C1 segment of cervical spinal cord (tissue), 14 donors: ENCODE measurements at regions not wholly inside any gene's neighbourhood (a gene's known extent, or its start where the extent isn't known, plus 50 kb on each side); places are given as distances from the start of the nearest gene placed in this dataset.
"Not testable (repeated sequence)": the region's sequence is repeated elsewhere in the genome, so short reads cannot be mapped to it uniquely, and the experiment has no call there.

Experiments
- DNase-seq, 14 donors: peaks; one replicate each; lab custom pipeline; 2025; lab: John Stamatoyannopoulos, UW

- DNase-seq: no peak
Observed at GRCh38 chr6:155694419-155694790, 238.8 kb upstream of the NOX3 start.

GRCh38 chr6:155693573-155694418 is 238.2 kb upstream of the NOX3 start:
- no peak for DNase-seq

GRCh38 chr6:155690820-155691219 is 235.2 kb upstream of the NOX3 start:
- no peak for DNase-seq

GRCh38 chr6:155687645-155688044 is 232.0 kb upstream of the NOX3 start:
- DNase-seq: no peak

GRCh38 chr6:155684416-155685196 is 229.0 kb upstream of the NOX3 start:
- DNase-seq: no peak

GRCh38 chr6:155678361-155678760 is 222.7 kb upstream of the NOX3 start:
- DNase-seq: no peak

GRCh38 chr6:155676346-155676745 is 220.7 kb upstream of the NOX3 start:
- DNase-seq: no peak

GRCh38 chr6:155670655-155671054 is 215.0 kb upstream of the NOX3 start:
- DNase-seq: no peak

- no peak for DNase-seq
Observed at GRCh38 chr6:155660251-155660977, 204.8 kb upstream of the NOX3 start.

- no peak for DNase-seq
Observed at GRCh38 chr6:155656024-155656423, 200.4 kb upstream of the NOX3 start.

- no peak for DNase-seq
Observed at GRCh38 chr6:155654474-155654873, 198.8 kb upstream of the NOX3 start.

GRCh38 chr6:155648301-155648700 is 192.7 kb upstream of the NOX3 start:
- DNase-seq: no peak

- no peak for DNase-seq
Observed at GRCh38 chr6:155647354-155647753, 191.7 kb upstream of the NOX3 start.

GRCh38 chr6:155646443-155646842 is 190.8 kb upstream of the NOX3 start:
- DNase-seq: no peak

- DNase-seq: no peak
Observed at GRCh38 chr6:155645325-155645724, 189.7 kb upstream of the NOX3 start.

- DNase-seq: no peak
Observed at GRCh38 chr6:155641603-155642002, 186.0 kb upstream of the NOX3 start.

- DNase-seq: no peak
Observed at GRCh38 chr6:155638200-155638599, 182.6 kb upstream of the NOX3 start.

- no peak for DNase-seq
Observed at GRCh38 chr6:155635416-155635815, 179.8 kb upstream of the NOX3 start.

GRCh38 chr6:155630085-155630484 is 174.4 kb upstream of the NOX3 start:
- DNase-seq: no peak

- no peak for DNase-seq
Observed at GRCh38 chr6:155629652-155630051, 174.0 kb upstream of the NOX3 start.

- no peak for DNase-seq
Observed at GRCh38 chr6:155628306-155628705, 172.7 kb upstream of the NOX3 start.

GRCh38 chr6:155627722-155628212 is 172.1 kb upstream of the NOX3 start:
- DNase-seq: not testable (repeated sequence)
